ENCODE measurements at regions not wholly inside any gene's neighbourhood (a gene's known extent, or its start where the extent isn't known, plus 50 kb on each side); places are given as distances from the start of the nearest gene placed in this dataset.

GRCh38 chr5:158530115-158530514 is 569.6 kb downstream of the EBF1 start:
- Histone ChIP-seq H3K4me1 (no peaks in the 10 kb centered on the region), H3K27ac (no peak overlapping the region), H3K4me3 (no peak overlapping the region), H3K9me3 (no peaks in the 10 kb centered on the region), H3K27me3 (no peaks in the 10 kb centered on the region), H3K36me3 (no peaks in the 10 kb centered on the region)
- TF ChIP-seq EP300 (IDR thresholded peaks at IDR 0.05) (no peak), CTCF (IDR thresholded peaks at IDR 0.05) (no peak), POLR2AphosphoS5 (IDR thresholded peaks at IDR 0.05) (no peak), POLR2A (IDR thresholded peaks at IDR 0.05) (no peak)
- intact Hi-C loops (cut with DNase I; ENCODE audit: low total_unique reads), result no loop called here
- peak in 1 of 2 donors; percentile 45 for DNase-seq

- no peaks in the 10 kb centered on the region for H3K27me3 ChIP-seq
- H3K36me3 ChIP-seq, result no peaks in the 10 kb centered on the region
- peak in 1 of 2 donors; percentile 73 for DNase-seq
- WGBS, 5 donors, result 54 to 71% (median 61%) methylated on average over 5 of the region's 5 CpGs
- no peak overlapping the region for H3K27ac ChIP-seq
- H3K9me3 ChIP-seq, result no peaks in the 10 kb centered on the region
- H3K4me3 ChIP-seq, result no peak overlapping the region
- TF ChIP-seq EP300 (IDR thresholded peaks at IDR 0.05) (no peak), CTCF (IDR thresholded peaks at IDR 0.05) (no peak), POLR2AphosphoS5 (IDR thresholded peaks at IDR 0.05) (no peak), POLR2A (IDR thresholded peaks at IDR 0.05) (no peak)
- no peaks in the 10 kb centered on the region for H3K4me1 ChIP-seq
- intact Hi-C loops (cut with DNase I; ENCODE audit: low total_unique reads), result no loop called here
These were observed 570.3 kb downstream of the EBF1 start for GRCh38 chr5:158529454-158529853.

- no peak overlapping the region for H3K27ac ChIP-seq
- H3K9me3 ChIP-seq, result no peaks in the 10 kb centered on the region
- no peaks in the 10 kb centered on the region for H3K4me1 ChIP-seq
- no peak for DNase-seq
- no peaks in the 10 kb centered on the region for H3K36me3 ChIP-seq
- H3K4me3 ChIP-seq, result no peak overlapping the region
- no peak for TF ChIP-seq POLR2AphosphoS5 (IDR thresholded peaks at IDR 0.05)
- no peak for TF ChIP-seq POLR2A (IDR thresholded peaks at IDR 0.05)
- no peak for TF ChIP-seq CTCF (IDR thresholded peaks at IDR 0.05)
- no peak for TF ChIP-seq EP300 (IDR thresholded peaks at IDR 0.05)
- no peaks in the 10 kb centered on the region for H3K27me3 ChIP-seq
- 72 to 79% (median 76%) methylated on average over 4 of the region's 4 CpGs for WGBS, 5 donors
- intact Hi-C loops (cut with DNase I; ENCODE audit: low total_unique reads), result no loop called here
These were observed 574.1 kb downstream of the EBF1 start for GRCh38 chr5:158525663-158526062.

GRCh38 chr5:158524070-158524469 is 575.6 kb downstream of the EBF1 start:
- no peak for DNase-seq
- no peaks in the 10 kb centered on the region for H3K9me3 ChIP-seq
- H3K36me3 ChIP-seq, result no peaks in the 10 kb centered on the region
- intact Hi-C loops (cut with DNase I; ENCODE audit: low total_unique reads), result no loop called here
- H3K4me3 ChIP-seq, result no peak overlapping the region
- H3K4me1 ChIP-seq, result no peaks in the 10 kb centered on the region
- no peaks in the 10 kb centered on the region for H3K27me3 ChIP-seq
- no peak for TF ChIP-seq EP300 (IDR thresholded peaks at IDR 0.05)
- TF ChIP-seq POLR2A (IDR thresholded peaks at IDR 0.05), result no peak
- TF ChIP-seq CTCF (IDR thresholded peaks at IDR 0.05), result no peak
- no peak overlapping the region for H3K27ac ChIP-seq

GRCh38 chr5:158522776-158523175 is 576.9 kb downstream of the EBF1 start:
- DNase-seq, result peak in 1 of 2 donors; percentile 81
- H3K36me3 ChIP-seq, result no peaks in the 10 kb centered on the region
- no peaks in the 10 kb centered on the region for H3K27me3 ChIP-seq
- no peak overlapping the region for H3K4me3 ChIP-seq
- H3K9me3 ChIP-seq, result no peaks in the 10 kb centered on the region
- 31 to 50% (median 39%) methylated on average over 2 of the region's 2 CpGs for WGBS, 5 donors
- TF ChIP-seq EP300 (IDR thresholded peaks at IDR 0.05) (no peak), POLR2AphosphoS5 (IDR thresholded peaks at IDR 0.05) (no peak), CTCF (IDR thresholded peaks at IDR 0.05) (no peak), POLR2A (IDR thresholded peaks at IDR 0.05) (no peak)
- no peaks in the 10 kb centered on the region for H3K4me1 ChIP-seq
- intact Hi-C loops (cut with DNase I; ENCODE audit: low total_unique reads), result no loop called here
- H3K27ac ChIP-seq, result no peak overlapping the region
